22Rv1 (cell line): ENCODE measurements at regions not wholly inside any gene's neighbourhood (a gene's known extent, or its start where the extent isn't known, plus 50 kb on each side); places are given as distances from the start of the nearest gene placed in this dataset.

Experiments
- H3K27ac ChIP-seq: fragments of 450-650 bp; 2 replicates; pipeline ENCODE4 v1.5.1; 2017
- CTCF ChIP-seq: fragments of 450-650 bp; IDR thresholded peaks from 2 replicates; pipeline ENCODE4 v1.5.1; 2017; ENCODE audit warnings: mild to moderate bottlenecking
- ZFX ChIP-seq: fragments of 450-650 bp; IDR thresholded peaks from 2 replicates; pipeline ENCODE4 v1.6.1; 2017; ENCODE audit warnings: antibody characterized with exemption, borderline replicate concordance

GRCh38 chr14:29220072-29220471 lies 453.5 kb downstream of the FOXG1 start:
- TF ChIP-seq CTCF (no peak), ZFX (no peak)
- no peak overlapping the region for H3K27ac ChIP-seq

- H3K27ac ChIP-seq, result no peak overlapping the region
- TF ChIP-seq CTCF (no peak), ZFX (no peak)
These were observed 454.0 kb downstream of the FOXG1 start for GRCh38 chr14:29220566-29220965.

- no peak overlapping the region for H3K27ac ChIP-seq
- TF ChIP-seq ZFX, result no peak
- no peak for TF ChIP-seq CTCF
These were observed 455.4 kb downstream of the FOXG1 start for GRCh38 chr14:29222006-29222405.

- no peak for TF ChIP-seq ZFX
- peak; percentile 78 for TF ChIP-seq CTCF
- H3K27ac ChIP-seq, result no peak overlapping the region
These were observed 456.2 kb downstream of the FOXG1 start for GRCh38 chr14:29222671-29223268.

- no peak overlapping the region for H3K27ac ChIP-seq
- TF ChIP-seq ZFX (no peak), CTCF (no peak)
These were observed 457.4 kb downstream of the FOXG1 start for GRCh38 chr14:29223947-29224346.

- TF ChIP-seq CTCF, result no peak
- H3K27ac ChIP-seq, result no peak overlapping the region
These were observed 461.0 kb downstream of the FOXG1 start for GRCh38 chr14:29227631-29228030.

GRCh38 chr14:29232153-29232552 lies 465.6 kb downstream of the FOXG1 start:
- H3K27ac ChIP-seq, result no peak overlapping the region
- no peak for TF ChIP-seq ZFX
- no peak for TF ChIP-seq CTCF
